ENCODE measurements at regions not wholly inside any gene's neighbourhood (a gene's known extent, or its start where the extent isn't known, plus 50 kb on each side); places are given as distances from the start of the nearest gene placed in this dataset.
"Not testable (repeated sequence)": the region's sequence is repeated elsewhere in the genome, so short reads cannot be mapped to it uniquely, and the experiment has no call there.

GRCh38 chr18:52220062-52220591 is 119.9 kb upstream of the DCC start:
- no peak for DNase-seq

GRCh38 chr18:52222211-52222610 is 117.8 kb upstream of the DCC start:
- DNase-seq: no peak

GRCh38 chr18:52227536-52227935 is 112.5 kb upstream of the DCC start:
- DNase-seq: no peak

GRCh38 chr18:52228166-52228565 is 111.8 kb upstream of the DCC start:
- DNase-seq: no peak

- no peak for DNase-seq
Observed at GRCh38 chr18:52236131-52236530, 103.9 kb upstream of the DCC start.

- DNase-seq: no peak
Observed at GRCh38 chr18:52237551-52237950, 102.4 kb upstream of the DCC start.

GRCh38 chr18:52242711-52243110 is 97.3 kb upstream of the DCC start:
- DNase-seq: no peak

- no peak for DNase-seq
Observed at GRCh38 chr18:52244658-52245057, 95.3 kb upstream of the DCC start.

GRCh38 chr18:52254367-52254766 is 85.6 kb upstream of the DCC start:
- DNase-seq: no peak

- DNase-seq: not testable (repeated sequence)
Observed at GRCh38 chr18:52257417-52257816, 82.6 kb upstream of the DCC start.

GRCh38 chr18:52275817-52276216 is 64.2 kb upstream of the DCC start:
- no peak for DNase-seq

- no peak for DNase-seq
Observed at GRCh38 chr18:52277785-52278184, 62.2 kb upstream of the DCC start.

- DNase-seq: no peak
Observed at GRCh38 chr18:52278191-52278590, 61.8 kb upstream of the DCC start.

GRCh38 chr18:52280702-52281101 is 59.3 kb upstream of the DCC start:
- no peak for DNase-seq

- DNase-seq: no peak
Observed at GRCh38 chr18:52283927-52284326, 56.1 kb upstream of the DCC start.

- DNase-seq: no peak
Observed at GRCh38 chr18:52286675-52287074, 53.3 kb upstream of the DCC start.

GRCh38 chr18:52287151-52287550 is 52.8 kb upstream of the DCC start:
- DNase-seq: no peak

- DNase-seq: no peak
Observed at GRCh38 chr18:52288403-52289004, 51.5 kb upstream of the DCC start.

- no peak for DNase-seq
Observed at GRCh38 chr18:52289392-52289791, 50.6 kb upstream of the DCC start.

Measured in CD4-positive, alpha-beta T cell treated with Interleukin-21 for 1 hour (primary cell).